HEK293 (cell line): ENCODE measurements at regions not wholly inside any gene's neighbourhood (a gene's known extent, or its start where the extent isn't known, plus 50 kb on each side); places are given as distances from the start of the nearest gene placed in this dataset.

Experiments
- CTCF ChIA-PET: fragments of 350-600 bp; formaldehyde crosslinking; extraction: SDS; loops from one replicate; lab custom pipeline; 2021; ENCODE audit warnings: antibody characterized with exemption; lab: Yijun Ruan, JAX
- POLR2A ChIA-PET: fragments of 300-600 bp; formaldehyde crosslinking; extraction: SDS; loops from one replicate; lab custom pipeline; 2020; ENCODE audit warnings: antibody characterized with exemption, inconsistent platforms; lab: Yijun Ruan, JAX
- H3K27ac ChIP-seq: fragments of 200-500 bp; sonication (Bioruptor generic); 2 replicates; pipeline ENCODE4 v1.5.1; 2014; ENCODE audit warnings: low read depth, low read length, control low read depth, inconsistent platforms; ENCODE audit errors: extremely low read depth
- H3K36me3 ChIP-seq, 2 experiments: fragments of 200-500 bp in 1 of 2; sonication (Bioruptor generic) in 1 of 2; 1 replicate in 1 of 2; 2 replicates in 1 of 2; pipeline ENCODE4 v1.5.1; 2014 to 2017; ENCODE audit warnings: inconsistent platforms in 2 of 2, low read length in 2 of 2; ENCODE audit not compliant: control insufficient read depth in 2 of 2, insufficient read depth in 1 of 2
- H3K4me1 ChIP-seq: fragments of 200-500 bp; sonication (Bioruptor generic); 2 replicates; pipeline ENCODE4 v1.5.1; 2014; ENCODE audit warnings: mild to moderate bottlenecking, low read length, inconsistent platforms; ENCODE audit not compliant: control insufficient read depth, insufficient read depth
- H3K4me3 ChIP-seq: 2 replicates; pipeline ENCODE4 v1.5.1; 2011; ENCODE audit warnings: low read depth, mild to moderate bottlenecking, control low read depth, low read length, moderate library complexity
- H3K9me3 ChIP-seq: fragments of 200-500 bp; sonication (Bioruptor generic); 2 replicates; pipeline ENCODE4 v1.5.1; 2014; ENCODE audit warnings: low read depth, low read length, inconsistent platforms; ENCODE audit not compliant: control insufficient read depth, insufficient read depth
- BCL11A ChIP-seq: fragments of 450-650 bp; formaldehyde crosslinking; IDR thresholded peaks from 2 replicates; pipeline ENCODE4 v1.5.1; 2016; ENCODE audit warnings: low read depth, missing biosample characterization, missing genetic modification characterization
- ELK4 ChIP-seq: IDR thresholded peaks from 2 replicates; pipeline ENCODE4 v1.6.1; 2011; ENCODE audit warnings: mild to moderate bottlenecking, low read depth, low read length, borderline replicate concordance
- KLF7 ChIP-seq: fragments of 450-650 bp; formaldehyde crosslinking; IDR thresholded peaks from 2 replicates; pipeline ENCODE4 v1.5.1; 2016; ENCODE audit warnings: missing biosample characterization, missing genetic modification characterization, borderline replicate concordance
- PRDM6 ChIP-seq: fragments of 450-650 bp; formaldehyde crosslinking; IDR thresholded peaks from 2 replicates; pipeline ENCODE4 v1.5.1; 2017; ENCODE audit warnings: missing biosample characterization, missing genetic modification characterization
- SP2 ChIP-seq: fragments of 450-650 bp; formaldehyde crosslinking; IDR thresholded peaks from 2 replicates; pipeline ENCODE4 v1.5.1; 2016; ENCODE audit warnings: missing biosample characterization, missing genetic modification characterization
- SP3 ChIP-seq: fragments of 450-650 bp; formaldehyde crosslinking; IDR thresholded peaks from 2 replicates; pipeline ENCODE4 v1.5.1; 2016; ENCODE audit warnings: missing biosample characterization, missing genetic modification characterization
- WT1 ChIP-seq: fragments of 450-650 bp; formaldehyde crosslinking; IDR thresholded peaks from 2 replicates; pipeline ENCODE4 v1.5.1; 2016; ENCODE audit warnings: missing biosample characterization, missing genetic modification characterization
- ZBTB44 ChIP-seq: fragments of 450-650 bp; IDR thresholded peaks from 2 replicates; pipeline ENCODE4 v1.5.1; 2018; ENCODE audit warnings: missing biosample characterization, mild to moderate bottlenecking, missing genetic modification characterization
- ZBTB6 ChIP-seq: fragments of 450-650 bp; formaldehyde crosslinking; IDR thresholded peaks from 2 replicates; pipeline ENCODE4 v1.5.1; 2017; ENCODE audit warnings: missing biosample characterization, missing genetic modification characterization
- ZBTB7A ChIP-seq: fragments of 450-650 bp; formaldehyde crosslinking; IDR thresholded peaks from 2 replicates; pipeline ENCODE4 v1.5.1; 2016; ENCODE audit warnings: low read depth, missing biosample characterization, missing genetic modification characterization
- ZEB2 ChIP-seq: fragments of 450-650 bp; formaldehyde crosslinking; IDR thresholded peaks from 2 replicates; pipeline ENCODE4 v1.5.1; 2016; ENCODE audit warnings: missing biosample characterization, missing genetic modification characterization
- ZFP37 ChIP-seq: fragments of 450-650 bp; formaldehyde crosslinking; IDR thresholded peaks from 2 replicates; pipeline ENCODE4 v1.5.1; 2016; ENCODE audit warnings: missing biosample characterization, missing genetic modification characterization
- ZNF132 ChIP-seq: fragments of 450-650 bp; formaldehyde crosslinking; IDR thresholded peaks from 2 replicates; pipeline ENCODE4 v1.5.1; 2017; ENCODE audit warnings: missing biosample characterization, missing genetic modification characterization, borderline replicate concordance
- ZNF23 ChIP-seq: fragments of 450-650 bp; formaldehyde crosslinking; IDR thresholded peaks from 2 replicates; pipeline ENCODE4 v1.5.1; 2016; ENCODE audit warnings: missing biosample characterization, missing genetic modification characterization, borderline replicate concordance
- ZNF266 ChIP-seq: fragments of 450-650 bp; formaldehyde crosslinking; IDR thresholded peaks from 2 replicates; pipeline ENCODE4 v1.5.1; 2016; ENCODE audit warnings: missing biosample characterization, missing genetic modification characterization, low read depth
- ZNF335 ChIP-seq: fragments of 450-650 bp; formaldehyde crosslinking; conservative IDR thresholded peaks from 2 replicates; pipeline ENCODE4 v1.5.1; 2016; ENCODE audit warnings: missing biosample characterization, missing genetic modification characterization
- ZNF354C ChIP-seq: fragments of 450-650 bp; formaldehyde crosslinking; IDR thresholded peaks from 2 replicates; pipeline ENCODE4 v1.5.1; 2016; ENCODE audit warnings: missing biosample characterization, missing genetic modification characterization, low read depth, borderline replicate concordance
- ZNF404 ChIP-seq: fragments of 450-650 bp; formaldehyde crosslinking; IDR thresholded peaks from 2 replicates; pipeline ENCODE4 v1.5.1; 2017; ENCODE audit warnings: missing biosample characterization, missing genetic modification characterization
- ZNF449 ChIP-seq: fragments of 450-650 bp; formaldehyde crosslinking; IDR thresholded peaks from 2 replicates; pipeline ENCODE4 v1.5.1; 2017; ENCODE audit warnings: missing biosample characterization, mild to moderate bottlenecking, missing genetic modification characterization, moderate library complexity
- ZNF473 ChIP-seq: fragments of 450-650 bp; formaldehyde crosslinking; IDR thresholded peaks from 2 replicates; pipeline ENCODE4 v1.5.1; 2017; ENCODE audit warnings: missing biosample characterization, missing genetic modification characterization
- ZNF521 ChIP-seq: fragments of 450-650 bp; formaldehyde crosslinking; IDR thresholded peaks from 2 replicates; pipeline ENCODE4 v1.5.1; 2017; ENCODE audit warnings: missing biosample characterization, mild to moderate bottlenecking, missing genetic modification characterization
- ZNF610 ChIP-seq: fragments of 450-650 bp; formaldehyde crosslinking; IDR thresholded peaks from 2 replicates; pipeline ENCODE4 v1.5.1; 2016; ENCODE audit warnings: missing biosample characterization, missing genetic modification characterization, borderline replicate concordance
- ZNF623 ChIP-seq: fragments of 450-650 bp; formaldehyde crosslinking; IDR thresholded peaks from 2 replicates; pipeline ENCODE4 v1.5.1; 2016; ENCODE audit warnings: missing biosample characterization, missing genetic modification characterization
- ZNF658 ChIP-seq: fragments of 450-650 bp; formaldehyde crosslinking; IDR thresholded peaks from 2 replicates; pipeline ENCODE4; 2016; ENCODE audit warnings: missing biosample characterization, missing genetic modification characterization
- ZNF707 ChIP-seq: fragments of 450-650 bp; formaldehyde crosslinking; IDR thresholded peaks from 2 replicates; pipeline ENCODE4 v1.5.1; 2016; ENCODE audit warnings: missing biosample characterization, missing genetic modification characterization
- ZNF76 ChIP-seq: fragments of 450-650 bp; formaldehyde crosslinking; IDR thresholded peaks from 2 replicates; pipeline ENCODE4; 2016; ENCODE audit warnings: low read depth, missing biosample characterization, missing genetic modification characterization, borderline replicate concordance
- ZNF843 ChIP-seq: fragments of 450-650 bp; formaldehyde crosslinking; IDR thresholded peaks from 2 replicates; pipeline ENCODE4 v1.5.1; 2016; ENCODE audit warnings: missing biosample characterization, missing genetic modification characterization

- ChIA-PET CTCF (no interaction called here), POLR2A (no interaction called here)
- Histone ChIP-seq H3K4me1 (no peaks in the 10 kb centered on the region), H3K27ac (no peak overlapping the region), H3K4me3 (no peak overlapping the region), H3K9me3 (no peaks in the 10 kb centered on the region), H3K36me3 (no peaks in the 10 kb centered on the region)
- no peak for TF ChIP-seq ZNF521 (tag by site-specific recombination)
- no peak for TF ChIP-seq ZNF610 (tag by site-specific recombination)
- no peak for TF ChIP-seq ZBTB44 (tag by site-specific recombination)
- TF ChIP-seq SP3 (tag by site-specific recombination): no peak
- no peak for TF ChIP-seq ZEB2 (tag by site-specific recombination)
- TF ChIP-seq ELK4: no peak
- no peak for TF ChIP-seq ZNF76 (tag by site-specific recombination)
- TF ChIP-seq ZNF132 (tag by site-specific recombination): no peak
- TF ChIP-seq ZNF23 (tag by site-specific recombination): no peak
- no peak for TF ChIP-seq ZNF354C (tag by site-specific recombination)
- TF ChIP-seq PRDM6 (tag by site-specific recombination): no peak
- TF ChIP-seq ZNF623 (tag by site-specific recombination): no peak
- TF ChIP-seq ZNF843 (tag by site-specific recombination): no peak
Measured at GRCh38 chr11:109264128-109264527, 157.9 kb upstream of the C11orf87 start.

- TF ChIP-seq ZFP37 (no peak), SP2 (tag by site-specific recombination) (no peak), ZNF404 (tag by site-specific recombination) (no peak), ZNF707 (no peak), ZNF266 (tag by site-specific recombination) (no peak), ZBTB6 (no peak), ELK4 (no peak), ZNF449 (tag by site-specific recombination) (no peak), ZNF335 (tag by site-specific recombination) (no peak), ZNF473 (tag by site-specific recombination) (no peak), ZBTB7A (tag by site-specific recombination) (no peak), WT1 (tag by site-specific recombination) (no peak), BCL11A (no peak), ZNF658 (tag by site-specific recombination) (no peak), KLF7 (tag by site-specific recombination) (no peak)
- CTCF ChIA-PET: no interaction called here
- Histone ChIP-seq H3K27ac (no peak overlapping the region), H3K4me3 (no peak overlapping the region), H3K9me3 (no peaks in the 10 kb centered on the region), H3K36me3 (no peaks in the 10 kb centered on the region), H3K4me1 (no peaks in the 10 kb centered on the region)
- POLR2A ChIA-PET: no interaction called here
Measured at GRCh38 chr11:109267293-109268095, 154.5 kb upstream of the C11orf87 start.
